GM12878 (cell line): ENCODE measurements at regions not wholly inside any gene's neighbourhood (a gene's known extent, or its start where the extent isn't known, plus 50 kb on each side); places are given as distances from the start of the nearest gene placed in this dataset.

Experiments used
- E2F8 ChIP-seq: fragments of 450-650 bp; IDR thresholded peaks from 2 replicates; pipeline ENCODE4 v1.6.1; 2018; ENCODE audit warnings: mild to moderate bottlenecking, low read depth, moderate library complexity; ENCODE audit not compliant: partially characterized antibody
- ELK1 ChIP-seq: IDR thresholded peaks from 2 replicates; pipeline ENCODE4 v1.6.1; 2012; ENCODE audit warnings: low read depth, low read length, improper control_type of control experiment
- HCFC1 ChIP-seq: fragments of 150-350 bp; IDR thresholded peaks from 2 replicates; pipeline ENCODE4 v1.6.1; 2014; ENCODE audit warnings: low read length
- IRF3 ChIP-seq: fragments of 450-650 bp; IDR thresholded peaks from 2 replicates; pipeline ENCODE4 v1.6.1; 2014; ENCODE audit warnings: mild to moderate bottlenecking
- NBN ChIP-seq: fragments of 450-650 bp; IDR thresholded peaks from 2 replicates; pipeline ENCODE4 v1.6.1; 2016
- RELB ChIP-seq: fragments of 450-650 bp; IDR thresholded peaks from 2 replicates; pipeline ENCODE4 v1.6.1; 2017; ENCODE audit warnings: low read depth, mild to moderate bottlenecking, moderate library complexity
- USF1 ChIP-seq: IDR thresholded peaks from 2 replicates; pipeline ENCODE4 v1.6.1; 2011; ENCODE audit warnings: borderline replicate concordance, low read depth, mild to moderate bottlenecking, moderate library complexity, mixed read lengths, low read length; ENCODE audit not compliant: insufficient read depth; ENCODE audit errors: extremely low read length
- ZSCAN29 ChIP-seq: fragments of 450-650 bp; IDR thresholded peaks from 2 replicates; pipeline ENCODE4 v1.6.1; 2017; ENCODE audit warnings: mild to moderate bottlenecking, moderate library complexity

GRCh38 chr5:27403243-27403882, 365.0 kb upstream of the CDH9 start (continued):
- no peak for TF ChIP-seq RELB
- TF ChIP-seq ELK1: no peak
- TF ChIP-seq ZSCAN29: no peak
- no peak for TF ChIP-seq NBN
- TF ChIP-seq USF1: no peak
- TF ChIP-seq HCFC1: no peak
- TF ChIP-seq E2F8: no peak
- TF ChIP-seq IRF3: no peak
